SH-SY5Y (cell line): ENCODE measurements at regions not wholly inside any gene's neighbourhood (a gene's known extent, or its start where the extent isn't known, plus 50 kb on each side); places are given as distances from the start of the nearest gene placed in this dataset.

Experiments used
- GATA2 ChIP-seq: IDR thresholded peaks from 2 replicates; pipeline ENCODE4 v1.6.1; 2011; ENCODE audit warnings: mild to moderate bottlenecking, low read depth, low read length
- GATA3 ChIP-seq: IDR thresholded peaks from 2 replicates; pipeline ENCODE4 v1.6.1; 2011; ENCODE audit warnings: low read depth, mild to moderate bottlenecking, low read length, moderate library complexity

- TF ChIP-seq GATA3 (no peak), GATA2 (no peak)
Measured at GRCh38 chr21:22019766-22020165, 1021.6 kb downstream of the NCAM2 start.
